PFSK-1 (cell line): ENCODE measurements at regions not wholly inside any gene's neighbourhood (a gene's known extent, or its start where the extent isn't known, plus 50 kb on each side); places are given as distances from the start of the nearest gene placed in this dataset.

Source experiments
- FOXP2 ChIP-seq: optimal IDR thresholded peaks from 2 replicates; pipeline ENCODE3; 2011; ENCODE audit warnings: borderline replicate concordance, control low read depth, inconsistent platforms; ENCODE audit not compliant: insufficient read depth; ENCODE audit errors: extremely low read length, extremely low read depth
- POLR2AphosphoS5 ChIP-seq: IDR thresholded peaks from 2 replicates; pipeline ENCODE4 v1.6.1; 2012; ENCODE audit warnings: low read depth, mild to moderate bottlenecking, control low read depth, low read length, moderate library complexity
- REST ChIP-seq, 2 experiments: IDR thresholded peaks; 2 replicates each; pipeline versions ENCODE4 v1.6.1 to v1.8.0; 2011 to 2012; ENCODE audit warnings: low read depth in 2 of 2, low read length in 2 of 2, control low read depth in 1 of 2, inconsistent platforms in 1 of 2, mild to moderate bottlenecking in 1 of 2, moderate library complexity in 1 of 2; ENCODE audit not compliant: insufficient read depth in 1 of 2
- SIN3A ChIP-seq: IDR thresholded peaks from 2 replicates; pipeline ENCODE4 v1.6.1; 2012; ENCODE audit warnings: mild to moderate bottlenecking, low read length, moderate library complexity, borderline replicate concordance; ENCODE audit not compliant: insufficient read depth
- TAF1 ChIP-seq: IDR thresholded peaks from 2 replicates; pipeline ENCODE4 v1.6.1; 2012; ENCODE audit warnings: low read length, control low read depth, borderline replicate concordance; ENCODE audit not compliant: insufficient read depth

DNA sequence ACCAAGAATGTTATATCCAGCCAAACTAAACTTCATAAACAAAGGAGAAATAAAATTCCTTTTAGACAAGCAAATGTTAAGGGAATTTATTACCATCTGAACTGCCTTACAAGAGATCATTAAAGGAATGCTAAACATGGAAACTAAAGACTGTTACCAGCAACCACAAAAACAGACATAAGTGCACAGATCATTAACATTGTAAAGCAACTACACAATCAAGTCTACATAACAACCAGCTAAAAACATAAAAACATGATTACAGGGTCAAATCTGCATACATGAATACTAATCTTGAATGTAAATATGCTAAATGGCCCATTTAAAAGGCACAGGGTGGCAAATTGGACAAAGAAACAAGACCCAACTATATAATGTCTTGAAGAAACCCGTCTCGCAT, 211.0 kb upstream of the PBX1 start:
- TF ChIP-seq POLR2AphosphoS5 (no peak), TAF1 (no peak), REST (IDR thresholded peaks at IDR 0.05; ENCODE audit: insufficient read depth in 1 of 2, low read depth in 2 of 2, low read length in 2 of 2) (no peak), SIN3A (no peak), FOXP2 (no peak)

- TF ChIP-seq FOXP2 (no peak), REST (IDR thresholded peaks at IDR 0.05; ENCODE audit: insufficient read depth in 1 of 2, low read depth in 2 of 2, low read length in 2 of 2) (no peak), TAF1 (no peak), POLR2AphosphoS5 (no peak), SIN3A (no peak)
Measured at GRCh38 chr1:164356511-164356910, 202.5 kb upstream of the PBX1 start.

DNA sequence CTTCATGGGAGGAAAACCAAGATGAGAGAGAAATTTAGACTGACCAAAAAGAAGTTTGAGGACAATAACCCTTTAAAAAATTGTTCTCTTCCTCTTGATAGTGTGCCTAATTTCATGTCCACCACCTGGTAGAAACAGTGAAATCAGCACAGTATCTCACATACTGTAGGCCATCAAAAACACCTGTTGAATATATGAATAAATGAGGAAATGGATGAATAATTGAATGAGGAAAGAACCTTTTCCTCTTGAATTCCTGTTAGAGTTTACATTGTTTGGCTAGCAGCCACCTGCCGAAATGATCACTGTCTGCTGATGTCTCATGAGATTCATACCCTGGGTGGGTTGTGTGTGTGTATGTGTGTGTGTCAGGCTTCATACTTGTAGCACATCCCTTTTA, 198.7 kb upstream of the PBX1 start:
- TF ChIP-seq FOXP2 (no peak), SIN3A (no peak), POLR2AphosphoS5 (no peak), TAF1 (no peak), REST (IDR thresholded peaks at IDR 0.05; ENCODE audit: insufficient read depth in 1 of 2, low read depth in 2 of 2, low read length in 2 of 2) (no peak)

DNA sequence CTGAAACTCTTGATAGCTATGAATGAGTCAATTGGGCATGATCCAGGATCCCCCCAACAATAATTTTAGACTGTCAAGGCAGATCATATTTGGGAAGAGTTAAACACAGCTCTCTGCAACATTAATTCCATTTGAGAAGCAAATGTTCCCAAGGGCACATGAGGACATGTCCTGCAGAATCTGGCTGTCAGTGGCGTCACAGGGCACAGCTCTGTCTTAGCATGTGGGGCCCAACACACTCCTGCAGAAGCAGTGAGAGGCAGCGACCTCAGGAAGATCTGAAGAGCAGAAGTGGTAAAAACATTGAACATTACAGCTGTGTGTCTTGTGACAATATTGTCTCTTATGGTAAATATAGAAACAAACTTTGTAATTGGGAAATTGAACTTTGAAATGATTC, 197.1 kb upstream of the PBX1 start:
- TF ChIP-seq TAF1 (no peak), SIN3A (no peak)

DNA sequence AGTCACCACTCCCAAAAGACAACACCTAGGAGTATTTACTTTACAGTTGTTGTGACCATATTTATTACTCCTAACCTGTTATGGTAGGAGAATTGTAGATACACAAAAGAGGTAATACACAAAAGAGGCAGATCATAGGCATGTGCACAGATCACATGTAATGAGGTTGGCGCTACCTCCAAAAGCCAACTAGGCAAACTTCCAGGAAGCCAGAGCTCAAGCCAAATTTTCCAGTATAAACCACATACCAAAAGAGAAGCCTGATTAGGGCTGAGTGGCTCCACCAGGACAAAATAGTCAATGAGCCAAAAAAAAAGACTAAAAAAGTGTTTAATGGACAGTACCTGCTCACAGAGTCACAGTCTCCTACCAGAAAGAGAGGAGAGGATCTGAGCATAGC, 195.0 kb upstream of the PBX1 start:
- TF ChIP-seq FOXP2 = no peak
- TF ChIP-seq POLR2AphosphoS5 = no peak
- TF ChIP-seq SIN3A = no peak
- TF ChIP-seq TAF1 = no peak
- TF ChIP-seq REST (IDR thresholded peaks at IDR 0.05; ENCODE audit: insufficient read depth in 1 of 2, low read depth in 2 of 2, low read length in 2 of 2) = no peak
